K562 (cell line): ENCODE measurements at regions not wholly inside any gene's neighbourhood (a gene's known extent, or its start where the extent isn't known, plus 50 kb on each side); places are given as distances from the start of the nearest gene placed in this dataset.

ENCODE experiments used
- CBX8 ChIP-seq: fragments of 200-600 bp; sonication (generic); IDR thresholded peaks from 2 replicates; pipeline ENCODE4 v1.6.1; 2012; ENCODE audit warnings: borderline replicate concordance, mixed run types, low read depth, mild to moderate bottlenecking, moderate library complexity, mixed read lengths, low read length, control low read depth, inconsistent platforms; ENCODE audit not compliant: poor library complexity, severe bottlenecking; ENCODE audit errors: extremely low read depth
- HEY1 ChIP-seq: fragments of 250-450 bp; sonication (Bioruptor Pico); IDR thresholded peaks from 2 replicates; pipeline ENCODE4 v1.5.0; 2020; ENCODE audit warnings: mild to moderate bottlenecking, moderate library complexity, borderline replicate concordance
- KDM4B ChIP-seq, 2 experiments: fragments of 450-650 bp in 1 of 2; sonication (generic) in 1 of 2; IDR thresholded peaks; 2 replicates each; pipeline ENCODE4 v1.6.1; 2016 to 2017; ENCODE audit warnings: borderline replicate concordance in 2 of 2, antibody characterized with exemption in 1 of 2, low read depth in 1 of 2, mild to moderate bottlenecking in 1 of 2
- MYNN ChIP-seq, 2 experiments: sonication (generic); formaldehyde crosslinking in 1 of 2; IDR thresholded peaks; 2 replicates each; pipeline versions ENCODE4 v1.5.0 to v1.6.1; 2016 to 2020; ENCODE audit warnings: antibody characterized with exemption in 1 of 2, missing genetic modification reagents in 1 of 2
- PTRF ChIP-seq: fragments of 450-650 bp; IDR thresholded peaks from 2 replicates; pipeline ENCODE4 v1.6.1; 2016; ENCODE audit warnings: mild to moderate bottlenecking, missing genetic modification characterization, missing compliant biosample characterization
- RAD51 ChIP-seq: fragments of 450-650 bp; IDR thresholded peaks from 2 replicates; pipeline ENCODE4 v1.7.1; 2016; ENCODE audit warnings: low read depth, mild to moderate bottlenecking, borderline replicate concordance
- SRSF9 ChIP-seq: fragments of 200-400 bp; formaldehyde crosslinking; IDR thresholded peaks from 2 replicates; pipeline ENCODE4 v1.6.1; 2017; ENCODE audit warnings: low read depth, low read length, borderline replicate concordance
- U2AF1 ChIP-seq: fragments of 200-400 bp; formaldehyde crosslinking; optimal IDR thresholded peaks from 2 replicates; pipeline ENCODE3; 2017; ENCODE audit warnings: mild to moderate bottlenecking, low read depth, low read length, moderate library complexity
- ZFP36 ChIP-seq: fragments of 150-350 bp; IDR thresholded peaks from 2 replicates; pipeline ENCODE4 v1.6.1; 2018; ENCODE audit warnings: low read length, low read depth; ENCODE audit not compliant: partially characterized antibody
- ZKSCAN8 ChIP-seq: fragments of 200-800 bp; sonication (Bioruptor generic); IDR thresholded peaks from 2 replicates; pipeline ENCODE4 v1.6.1; 2016; ENCODE audit warnings: missing genetic modification characterization, missing compliant biosample characterization
- ZNF3 ChIP-seq: fragments of 250-450 bp; sonication (Bioruptor Pico); IDR thresholded peaks from 2 replicates; pipeline ENCODE4 v1.5.0; 2021; ENCODE audit warnings: mild to moderate bottlenecking, moderate library complexity
- ZNF644 ChIP-seq: fragments of 200-800 bp; sonication (Bioruptor generic); IDR thresholded peaks from 2 replicates; pipeline ENCODE4 v1.6.1; 2016; ENCODE audit warnings: low read depth, missing genetic modification characterization, missing compliant biosample characterization
- TF ChIP-seq, protein P1 (sequence below): sonication (generic); formaldehyde crosslinking; IDR thresholded peaks from 2 replicates; pipeline ENCODE4 v1.8.1; 2022; ENCODE audit warnings: missing genetic modification reagents
- TF ChIP-seq, protein P2 (sequence below): fragments of 250-450 bp; sonication (Bioruptor Pico); IDR thresholded peaks from 2 replicates; pipeline ENCODE4 v1.8.0; 2022; ENCODE audit warnings: inconsistent platforms, mild to moderate bottlenecking, moderate library complexity, borderline replicate concordance
- TF ChIP-seq, protein P3 (sequence below), 2 experiments: fragments of 450-650 bp; IDR thresholded peaks; 2 replicates each; pipeline ENCODE4 v1.6.1; 2018; ENCODE audit warnings: mild to moderate bottlenecking in 2 of 2, low read depth in 1 of 2; ENCODE audit not compliant: partially characterized antibody in 2 of 2

DNA sequence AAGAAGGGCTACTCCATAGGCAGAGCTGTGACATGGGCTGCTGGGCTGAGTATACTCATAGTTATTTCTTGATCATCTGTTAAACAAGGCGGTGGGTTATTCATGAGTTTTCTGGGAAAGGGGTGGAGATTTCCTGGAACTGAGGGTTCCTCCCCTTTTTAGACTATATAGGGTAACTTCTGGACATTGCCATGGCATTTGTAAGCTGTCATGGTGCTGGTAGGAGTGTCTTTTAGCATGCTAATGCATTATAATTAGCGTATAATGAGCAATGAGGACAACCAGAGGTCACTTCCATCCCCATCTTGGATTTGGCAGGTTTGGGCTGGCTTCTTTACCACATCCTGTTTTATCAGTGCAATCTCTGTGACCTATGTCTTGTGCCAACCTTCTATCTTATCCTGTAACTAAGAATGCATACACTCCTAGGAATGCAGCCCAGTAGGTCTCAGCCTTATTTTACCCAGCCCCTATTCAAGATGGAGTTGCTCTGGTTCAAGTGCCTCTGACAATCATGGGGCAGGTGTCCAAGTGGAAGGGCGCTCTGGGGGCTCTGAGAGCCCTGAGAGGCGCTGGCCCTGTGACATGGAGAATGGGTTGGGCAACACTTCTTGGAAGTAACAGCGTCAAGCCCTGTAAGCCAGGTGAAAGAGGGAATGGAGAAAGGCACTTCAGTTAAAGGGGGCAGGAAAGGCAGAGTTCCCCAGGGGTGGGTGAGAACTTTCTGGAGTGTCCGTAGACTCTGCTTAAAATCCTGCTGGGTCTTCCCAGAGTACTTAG is 354.2 kb upstream of the SULF2 start (continued):
- TF ChIP-seq MYNN (IDR thresholded peaks at IDR 0.05) (no peak), MYNN (CRISPR knock-in tag; IDR thresholded peaks at IDR 0.05) (no peak), U2AF1 (no peak), ZFP36 (no peak), SRSF9 (no peak), ZNF3 (CRISPR knock-in tag) (peak; percentile 96), RAD51 (no peak), PTRF (tag) (peak; percentile 92), HEY1 (peak; percentile 99), CBX8 (no peak), ZKSCAN8 (CRISPR knock-in tag) (peak; percentile 98), ZNF644 (peak; percentile 99), KDM4B (IDR thresholded peaks at IDR 0.05; ENCODE audit: borderline replicate concordance in 2 of 2, low read depth in 1 of 2) (no peak)
- TF ChIP-seq, protein P1, sequence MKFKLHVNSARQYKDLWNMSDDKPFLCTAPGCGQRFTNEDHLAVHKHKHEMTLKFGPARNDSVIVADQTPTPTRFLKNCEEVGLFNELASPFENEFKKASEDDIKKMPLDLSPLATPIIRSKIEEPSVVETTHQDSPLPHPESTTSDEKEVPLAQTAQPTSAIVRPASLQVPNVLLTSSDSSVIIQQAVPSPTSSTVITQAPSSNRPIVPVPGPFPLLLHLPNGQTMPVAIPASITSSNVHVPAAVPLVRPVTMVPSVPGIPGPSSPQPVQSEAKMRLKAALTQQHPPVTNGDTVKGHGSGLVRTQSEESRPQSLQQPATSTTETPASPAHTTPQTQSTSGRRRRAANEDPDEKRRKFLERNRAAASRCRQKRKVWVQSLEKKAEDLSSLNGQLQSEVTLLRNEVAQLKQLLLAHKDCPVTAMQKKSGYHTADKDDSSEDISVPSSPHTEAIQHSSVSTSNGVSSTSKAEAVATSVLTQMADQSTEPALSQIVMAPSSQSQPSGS (CRISPR knock-in tag) = no peak
- TF ChIP-seq, protein P2, sequence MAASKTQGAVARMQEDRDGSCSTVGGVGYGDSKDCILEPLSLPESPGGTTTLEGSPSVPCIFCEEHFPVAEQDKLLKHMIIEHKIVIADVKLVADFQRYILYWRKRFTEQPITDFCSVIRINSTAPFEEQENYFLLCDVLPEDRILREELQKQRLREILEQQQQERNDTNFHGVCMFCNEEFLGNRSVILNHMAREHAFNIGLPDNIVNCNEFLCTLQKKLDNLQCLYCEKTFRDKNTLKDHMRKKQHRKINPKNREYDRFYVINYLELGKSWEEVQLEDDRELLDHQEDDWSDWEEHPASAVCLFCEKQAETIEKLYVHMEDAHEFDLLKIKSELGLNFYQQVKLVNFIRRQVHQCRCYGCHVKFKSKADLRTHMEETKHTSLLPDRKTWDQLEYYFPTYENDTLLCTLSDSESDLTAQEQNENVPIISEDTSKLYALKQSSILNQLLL (CRISPR knock-in tag) = no peak
- TF ChIP-seq, protein P3, sequence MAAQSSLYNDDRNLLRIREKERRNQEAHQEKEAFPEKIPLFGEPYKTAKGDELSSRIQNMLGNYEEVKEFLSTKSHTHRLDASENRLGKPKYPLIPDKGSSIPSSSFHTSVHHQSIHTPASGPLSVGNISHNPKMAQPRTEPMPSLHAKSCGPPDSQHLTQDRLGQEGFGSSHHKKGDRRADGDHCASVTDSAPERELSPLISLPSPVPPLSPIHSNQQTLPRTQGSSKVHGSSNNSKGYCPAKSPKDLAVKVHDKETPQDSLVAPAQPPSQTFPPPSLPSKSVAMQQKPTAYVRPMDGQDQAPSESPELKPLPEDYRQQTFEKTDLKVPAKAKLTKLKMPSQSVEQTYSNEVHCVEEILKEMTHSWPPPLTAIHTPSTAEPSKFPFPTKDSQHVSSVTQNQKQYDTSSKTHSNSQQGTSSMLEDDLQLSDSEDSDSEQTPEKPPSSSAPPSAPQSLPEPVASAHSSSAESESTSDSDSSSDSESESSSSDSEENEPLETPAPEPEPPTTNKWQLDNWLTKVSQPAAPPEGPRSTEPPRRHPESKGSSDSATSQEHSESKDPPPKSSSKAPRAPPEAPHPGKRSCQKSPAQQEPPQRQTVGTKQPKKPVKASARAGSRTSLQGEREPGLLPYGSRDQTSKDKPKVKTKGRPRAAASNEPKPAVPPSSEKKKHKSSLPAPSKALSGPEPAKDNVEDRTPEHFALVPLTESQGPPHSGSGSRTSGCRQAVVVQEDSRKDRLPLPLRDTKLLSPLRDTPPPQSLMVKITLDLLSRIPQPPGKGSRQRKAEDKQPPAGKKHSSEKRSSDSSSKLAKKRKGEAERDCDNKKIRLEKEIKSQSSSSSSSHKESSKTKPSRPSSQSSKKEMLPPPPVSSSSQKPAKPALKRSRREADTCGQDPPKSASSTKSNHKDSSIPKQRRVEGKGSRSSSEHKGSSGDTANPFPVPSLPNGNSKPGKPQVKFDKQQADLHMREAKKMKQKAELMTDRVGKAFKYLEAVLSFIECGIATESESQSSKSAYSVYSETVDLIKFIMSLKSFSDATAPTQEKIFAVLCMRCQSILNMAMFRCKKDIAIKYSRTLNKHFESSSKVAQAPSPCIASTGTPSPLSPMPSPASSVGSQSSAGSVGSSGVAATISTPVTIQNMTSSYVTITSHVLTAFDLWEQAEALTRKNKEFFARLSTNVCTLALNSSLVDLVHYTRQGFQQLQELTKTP (IDR thresholded peaks at IDR 0.05; ENCODE audit: low read depth in 1 of 2, partially characterized antibody in 2 of 2) = no peak
